Activated CD4-positive, alpha-beta T cell treated with anti-CD3 and anti-CD28 coated beads for 36 hours (primary cell): ENCODE measurements at regions not wholly inside any gene's neighbourhood (a gene's known extent, or its start where the extent isn't known, plus 50 kb on each side); places are given as distances from the start of the nearest gene placed in this dataset.

Experiments used
- ATAC-seq: fragments of 200-7000 bp; cut with Tn5 transposase; one replicate; pipeline ENCODE4 v1.10.0; 2021; ENCODE audit warnings: mild to moderate bottlenecking, moderate library complexity
- CTCF ChIA-PET: fragments of 350-600 bp; sonication (Branson Sonifier 250); formaldehyde crosslinking; loops from one replicate; lab custom pipeline; 2021; ENCODE audit warnings: antibody characterized with exemption; lab: Charles Lee
- POLR2A ChIA-PET: fragments of 350-600 bp; sonication (Branson Sonifier 250); formaldehyde crosslinking; loops from one replicate; lab custom pipeline; 2021; ENCODE audit warnings: antibody characterized with exemption, inconsistent platforms; lab: Charles Lee
- DNase-seq: peaks from one replicate; pipeline ENCODE4 v3.0.0-alpha.2; 2020
- H3K27ac Mint-ChIP-seq: one replicate; pipeline ENCODE4 v1.8.0; 2021; ENCODE audit warnings: mixed read lengths
- H3K27me3 Mint-ChIP-seq: one replicate; pipeline ENCODE4 v1.8.0; 2021; ENCODE audit warnings: mixed read lengths
- H3K36me3 Mint-ChIP-seq: one replicate; pipeline ENCODE4 v1.8.0; 2021; ENCODE audit warnings: low read depth, mixed read lengths
- H3K4me1 Mint-ChIP-seq: one replicate; pipeline ENCODE4 v1.8.0; 2021; ENCODE audit warnings: mixed read lengths
- H3K4me3 Mint-ChIP-seq: one replicate; pipeline ENCODE4 v1.8.0; 2021; ENCODE audit warnings: mild to moderate bottlenecking, moderate library complexity, mixed read lengths
- H3K9me3 Mint-ChIP-seq: one replicate; pipeline ENCODE4 v1.8.0; 2021; ENCODE audit warnings: low read depth, mixed read lengths
- intact Hi-C, 2 experiments: fragments of 100-400 bp; cut with DNase I in 1 of 2; cut with micrococcal nuclease in 1 of 2; formaldehyde crosslinking; loops; one replicate each; pipeline versions ENCODE4 v1.14.2 to v1.15.1; 2022 to 2024; cut with DNase I, micrococcal nuclease

- H3K4me1 Mint-ChIP-seq = peaks cover 8% of the 10 kb centered on the region
- no peak for DNase-seq
- CTCF ChIA-PET = no interaction called here
- POLR2A ChIA-PET = interaction anchor here (0.6 kb wide), 1 partner anchor 124 kb away, joined by 8 read pairs; no protein-coding TSS in a partner anchor
- intact Hi-C loops = no loop called here
- no peaks in the 10 kb centered on the region for H3K9me3 Mint-ChIP-seq
- H3K4me3 Mint-ChIP-seq = no peak overlapping the region
- no peaks in the 10 kb centered on the region for H3K36me3 Mint-ChIP-seq
- peaks cover 4% of the 10 kb centered on the region for H3K27me3 Mint-ChIP-seq
- ATAC-seq = no peak
- H3K27ac Mint-ChIP-seq = no peak overlapping the region
Measured at GRCh38 chr1:36624466-36624865, 141.8 kb upstream of the CSF3R start.

GRCh38 chr1:36622741-36623648 is 140.3 kb upstream of the CSF3R start:
- peaks cover 8% of the 10 kb centered on the region for H3K4me1 Mint-ChIP-seq
- ATAC-seq (no peak), DNase-seq (no peak)
- ChIA-PET POLR2A (no interaction called here), CTCF (interaction anchor here (0.5 to 0.7 kb wide), 3 partner anchors 12 to 144 kb away, joined by 3 to 5 read pairs (median 3); no protein-coding TSS in a partner anchor)
- peaks cover 4% of the 10 kb centered on the region for H3K27me3 Mint-ChIP-seq
- no peaks in the 10 kb centered on the region for H3K36me3 Mint-ChIP-seq
- intact Hi-C loops = no loop called here
- H3K27ac Mint-ChIP-seq = no peak overlapping the region
- no peak overlapping the region for H3K4me3 Mint-ChIP-seq
- H3K9me3 Mint-ChIP-seq = no peaks in the 10 kb centered on the region

GRCh38 chr1:36621531-36621930 is 138.8 kb upstream of the CSF3R start:
- no peak for DNase-seq
- peaks cover 3% of the 10 kb centered on the region for H3K27me3 Mint-ChIP-seq
- no peak overlapping the region for H3K27ac Mint-ChIP-seq
- ChIA-PET POLR2A (no interaction called here), CTCF (no interaction called here)
- no peaks in the 10 kb centered on the region for H3K9me3 Mint-ChIP-seq
- H3K36me3 Mint-ChIP-seq = no peaks in the 10 kb centered on the region
- peaks cover 8% of the 10 kb centered on the region for H3K4me1 Mint-ChIP-seq
- intact Hi-C loops = no loop called here
- ATAC-seq = no peak
- no peak overlapping the region for H3K4me3 Mint-ChIP-seq

GRCh38 chr1:36620142-36620541 is 137.4 kb upstream of the CSF3R start:
- intact Hi-C loops = no loop called here
- Mint-ChIP-seq H3K27ac (no peak overlapping the region), H3K4me3 (no peak overlapping the region), H3K27me3 (no peaks in the 10 kb centered on the region), H3K36me3 (no peaks in the 10 kb centered on the region), H3K9me3 (no peaks in the 10 kb centered on the region), H3K4me1 (peaks cover 8% of the 10 kb centered on the region)
- ATAC-seq (no peak), DNase-seq (no peak)
- ChIA-PET CTCF (no interaction called here), POLR2A (no interaction called here)

- Mint-ChIP-seq H3K27ac (no peak overlapping the region), H3K4me1 (no peaks in the 10 kb centered on the region), H3K36me3 (no peaks in the 10 kb centered on the region), H3K9me3 (no peaks in the 10 kb centered on the region), H3K27me3 (no peaks in the 10 kb centered on the region), H3K4me3 (no peak overlapping the region)
- POLR2A ChIA-PET = no interaction called here
- intact Hi-C loops = no loop called here
- DNase-seq = no peak
- CTCF ChIA-PET = no interaction called here
- ATAC-seq = no peak
Measured at GRCh38 chr1:36614991-36615390, 132.3 kb upstream of the CSF3R start.

- H3K36me3 Mint-ChIP-seq = no peaks in the 10 kb centered on the region
- no peaks in the 10 kb centered on the region for H3K9me3 Mint-ChIP-seq
- CTCF ChIA-PET = no interaction called here
- intact Hi-C loops = no loop called here
- no peak for ATAC-seq
- DNase-seq = no peak
- no peaks in the 10 kb centered on the region for H3K4me1 Mint-ChIP-seq
- POLR2A ChIA-PET = no interaction called here
- H3K4me3 Mint-ChIP-seq = no peak overlapping the region
- no peaks in the 10 kb centered on the region for H3K27me3 Mint-ChIP-seq
- no peak overlapping the region for H3K27ac Mint-ChIP-seq
Measured at GRCh38 chr1:36614571-36614970, 131.9 kb upstream of the CSF3R start.

- Mint-ChIP-seq H3K27me3 (no peaks in the 10 kb centered on the region), H3K27ac (no peak overlapping the region), H3K9me3 (no peaks in the 10 kb centered on the region), H3K4me1 (no peaks in the 10 kb centered on the region), H3K36me3 (no peaks in the 10 kb centered on the region), H3K4me3 (no peak overlapping the region)
- ATAC-seq (no peak), DNase-seq (no peak)
- POLR2A ChIA-PET = no interaction called here
- intact Hi-C loops = no loop called here
- CTCF ChIA-PET = no interaction called here
Measured at GRCh38 chr1:36613721-36614120, 131.0 kb upstream of the CSF3R start.

GRCh38 chr1:36612881-36613280 is 130.2 kb upstream of the CSF3R start:
- Mint-ChIP-seq H3K36me3 (no peaks in the 10 kb centered on the region), H3K4me1 (no peaks in the 10 kb centered on the region), H3K4me3 (no peak overlapping the region), H3K27me3 (no peaks in the 10 kb centered on the region), H3K9me3 (no peaks in the 10 kb centered on the region), H3K27ac (no peak overlapping the region)
- POLR2A ChIA-PET = interaction anchor here (0.6 kb wide), 1 partner anchor 43 kb away, joined by 3 read pairs; no protein-coding TSS in a partner anchor
- intact Hi-C loops = no loop called here
- ATAC-seq (no peak), DNase-seq (no peak)
- CTCF ChIA-PET = no interaction called here

GRCh38 chr1:36612121-36612520 is 129.4 kb upstream of the CSF3R start:
- Mint-ChIP-seq H3K27ac (no peak overlapping the region), H3K36me3 (no peaks in the 10 kb centered on the region), H3K27me3 (no peaks in the 10 kb centered on the region), H3K4me3 (no peak overlapping the region), H3K4me1 (no peaks in the 10 kb centered on the region), H3K9me3 (no peaks in the 10 kb centered on the region)
- intact Hi-C loops = no loop called here
- DNase-seq (no peak), ATAC-seq (no peak)
- POLR2A ChIA-PET = interaction anchor here (0.6 kb wide), 1 partner anchor 43 kb away, joined by 3 read pairs; no protein-coding TSS in a partner anchor
- CTCF ChIA-PET = interaction anchor here (0.6 kb wide), 2 partner anchors 59 to 820 kb away, joined by 3 to 4 read pairs; no protein-coding TSS in a partner anchor

GRCh38 chr1:36609241-36610027 is 126.7 kb upstream of the CSF3R start:
- intact Hi-C loops = no loop called here
- ATAC-seq (peak; percentile 78), DNase-seq (peak; percentile 72)
- ChIA-PET CTCF (interaction anchor here (0.6 to 2.1 kb wide), 13 partner anchors 10 to 474 kb away, joined by 3 to 6 read pairs (median 3); no protein-coding TSS in a partner anchor), POLR2A (interaction anchor here (0.7 kb wide), 1 partner anchor 93 kb away, joined by 5 read pairs; no protein-coding TSS in a partner anchor)
- no peaks in the 10 kb centered on the region for H3K9me3 Mint-ChIP-seq
- no peaks in the 10 kb centered on the region for H3K27me3 Mint-ChIP-seq
- H3K36me3 Mint-ChIP-seq = no peaks in the 10 kb centered on the region
- no peak overlapping the region for H3K27ac Mint-ChIP-seq
- H3K4me1 Mint-ChIP-seq = peaks cover 6% of the 10 kb centered on the region
- H3K4me3 Mint-ChIP-seq = no peak overlapping the region

- Mint-ChIP-seq H3K36me3 (no peaks in the 10 kb centered on the region), H3K27me3 (no peaks in the 10 kb centered on the region), H3K27ac (no peak overlapping the region), H3K9me3 (no peaks in the 10 kb centered on the region), H3K4me3 (no peak overlapping the region), H3K4me1 (peaks cover 6% of the 10 kb centered on the region)
- POLR2A ChIA-PET = no interaction called here
- DNase-seq (no peak), ATAC-seq (no peak)
- CTCF ChIA-PET = interaction anchor here (0.9 to 2.1 kb wide), 5 partner anchors 9 to 92 kb away, joined by 3 to 6 read pairs (median 3); no protein-coding TSS in a partner anchor
- intact Hi-C loops = no loop called here
Measured at GRCh38 chr1:36608272-36608671, 125.6 kb upstream of the CSF3R start.
